Karpas-422 (cell line): ENCODE measurements at regions not wholly inside any gene's neighbourhood (a gene's known extent, or its start where the extent isn't known, plus 50 kb on each side); places are given as distances from the start of the nearest gene placed in this dataset.

ENCODE experiments used
- DNase-seq: peaks from one replicate; pipeline ENCODE4 v3.0.0-alpha.2; 2015
- H2AFZ ChIP-seq: fragments of 200-600 bp; sonication (generic); 2 replicates; pipeline ENCODE4 v1.6.1; 2014; ENCODE audit warnings: antibody characterized with exemption, low read length, mixed read lengths
- H3K27ac ChIP-seq: fragments of 200-600 bp; sonication (generic); 2 replicates; pipeline ENCODE4 v1.5.1; 2014; ENCODE audit warnings: mild to moderate bottlenecking, low read length, moderate library complexity
- H3K27me3 ChIP-seq: fragments of 200-600 bp; sonication (generic); 2 replicates; pipeline ENCODE4 v1.6.1; 2014; ENCODE audit warnings: low read length, mixed read lengths
- H3K36me3 ChIP-seq: fragments of 200-600 bp; sonication (generic); 2 replicates; pipeline ENCODE4 v1.6.1; 2014; ENCODE audit warnings: low read length, mixed read lengths; ENCODE audit not compliant: insufficient read depth
- H3K4me1 ChIP-seq: fragments of 200-600 bp; sonication (generic); 2 replicates; pipeline ENCODE4 v1.6.1; 2014; ENCODE audit warnings: mild to moderate bottlenecking, low read length, mixed read lengths
- H3K4me2 ChIP-seq: fragments of 200-600 bp; sonication (generic); 2 replicates; pipeline ENCODE4 v1.6.1; 2014; ENCODE audit warnings: low read length, low read depth, mild to moderate bottlenecking; ENCODE audit not compliant: poor library complexity, severe bottlenecking
- H3K4me3 ChIP-seq: fragments of 200-600 bp; sonication (generic); 2 replicates; pipeline ENCODE4 v1.5.1; 2014; ENCODE audit warnings: mild to moderate bottlenecking, antibody characterized with exemption, low read length, mixed read lengths
- H3K79me2 ChIP-seq: fragments of 200-600 bp; sonication (generic); 2 replicates; pipeline ENCODE4 v1.6.1; 2014; ENCODE audit warnings: mild to moderate bottlenecking, low read length, mixed read lengths
- H3K9ac ChIP-seq: fragments of 200-600 bp; sonication (generic); 2 replicates; pipeline ENCODE4 v1.6.0; 2014; ENCODE audit warnings: low read length
- H3K9me2 ChIP-seq: fragments of 200-600 bp; sonication (generic), shearing (Covaris generic); replicated peaks from 2 replicates; pipeline ENCODE4 v1.6.0; 2014; ENCODE audit warnings: mild to moderate bottlenecking, low read length, moderate library complexity; ENCODE audit not compliant: insufficient read depth
- H3K9me3 ChIP-seq: fragments of 300-700, 200-600 bp; sonication (generic); 2 replicates; pipeline ENCODE4 v1.6.1; 2014; ENCODE audit warnings: low read length, mixed read lengths
- H4K20me1 ChIP-seq: fragments of 200-600 bp; sonication (generic); 2 replicates; pipeline ENCODE4 v1.6.1; 2014; ENCODE audit warnings: mild to moderate bottlenecking, antibody characterized with exemption, low read length, low read depth; ENCODE audit not compliant: insufficient read depth

DNA sequence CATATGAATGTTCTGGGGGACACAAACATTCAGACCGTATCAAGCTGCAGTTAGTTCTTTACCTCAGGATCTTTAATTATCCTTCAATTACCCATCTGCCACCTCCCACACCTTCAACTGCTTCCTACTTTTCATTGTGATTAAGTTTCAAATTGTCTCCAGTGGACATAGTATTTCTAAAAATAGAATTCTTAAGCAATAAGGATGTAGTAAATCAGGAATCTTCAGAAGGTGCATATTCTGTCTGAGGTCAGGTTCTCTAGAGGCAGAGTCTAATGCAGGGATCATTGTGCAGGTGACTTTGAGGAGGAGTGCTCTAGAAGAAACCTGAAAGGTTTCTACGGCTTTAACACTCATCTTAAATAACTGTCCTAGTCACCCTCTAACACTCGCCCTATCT lies 102.6 kb upstream of the PPP2R5A start:
- no peaks in the 10 kb centered on the region for H4K20me1 ChIP-seq
- no peaks in the 10 kb centered on the region for H3K36me3 ChIP-seq
- H3K27ac ChIP-seq = no peak overlapping the region
- H3K27me3 ChIP-seq = no peaks in the 10 kb centered on the region
- peak; percentile 35 for DNase-seq
- no peaks in the 10 kb centered on the region for H3K9me2 ChIP-seq
- H3K79me2 ChIP-seq = no peaks in the 10 kb centered on the region
- peaks cover 8% of the 10 kb centered on the region for H3K4me1 ChIP-seq
- H2AFZ ChIP-seq = no peak overlapping the region
- no peak overlapping the region for H3K4me2 ChIP-seq
- H3K4me3 ChIP-seq = no peak overlapping the region
- H3K9me3 ChIP-seq = no peaks in the 10 kb centered on the region
- no peak overlapping the region for H3K9ac ChIP-seq

DNA sequence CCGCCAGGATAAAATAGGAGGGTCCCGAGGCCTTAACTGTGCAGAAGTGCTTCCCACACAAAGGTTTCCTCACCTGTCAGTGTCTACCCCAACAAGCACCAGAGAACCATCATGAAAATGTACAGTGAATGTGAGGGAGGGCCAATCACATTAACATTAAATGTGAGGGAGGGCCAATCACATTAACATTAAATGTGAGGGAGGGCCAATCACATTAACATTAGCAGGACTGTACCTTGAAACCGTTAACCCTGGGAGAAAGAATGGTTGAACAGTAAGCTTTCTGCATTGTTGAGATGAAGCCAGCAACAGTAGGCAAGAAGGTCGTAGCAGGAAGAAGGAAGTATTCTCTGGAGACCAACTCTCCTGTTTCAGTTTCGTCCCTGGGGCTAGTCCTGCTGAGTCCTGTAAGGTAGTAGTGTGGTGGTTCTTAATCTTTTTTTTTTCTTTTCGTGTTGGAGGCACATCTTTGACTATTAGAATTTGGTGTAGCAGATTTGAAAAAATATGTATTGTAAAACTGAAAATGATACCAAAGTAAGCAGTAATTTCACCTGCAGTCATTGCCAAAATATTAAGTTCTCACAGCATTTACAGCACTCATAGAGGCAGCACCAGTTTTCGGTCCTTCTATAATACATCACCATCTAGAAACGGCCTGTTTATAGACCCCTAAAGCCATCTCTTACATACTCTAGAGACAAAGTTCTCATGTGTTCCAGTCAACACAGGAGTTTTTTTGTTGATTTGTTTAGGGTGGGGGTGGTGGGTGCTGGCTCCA lies 98.6 kb upstream of the PPP2R5A start:
- Histone ChIP-seq H2AFZ (peak overlapping the region; percentile 52; the same call in 1 of the 2 replicates), H3K27me3 (no peaks in the 10 kb centered on the region), H3K4me1 (peaks cover 8% of the 10 kb centered on the region), H3K4me3 (0 out of 2 replicates have a peak overlapping the region, but pooled peaks have one; percentile 18), H3K36me3 (no peaks in the 10 kb centered on the region), H3K4me2 (peak overlapping the region; percentile 52), H4K20me1 (no peaks in the 10 kb centered on the region), H3K9me2 (no peaks in the 10 kb centered on the region), H3K9ac (no peak overlapping the region), H3K9me3 (no peaks in the 10 kb centered on the region), H3K79me2 (no peaks in the 10 kb centered on the region), H3K27ac (no peak overlapping the region)
- peak; percentile 69 for DNase-seq

GRCh38 chr1:212188599-212189351 lies 96.4 kb upstream of the PPP2R5A start:
- H3K9me2 ChIP-seq = no peaks in the 10 kb centered on the region
- no peak overlapping the region for H3K27ac ChIP-seq
- no peaks in the 10 kb centered on the region for H3K79me2 ChIP-seq
- no peaks in the 10 kb centered on the region for H3K36me3 ChIP-seq
- no peaks in the 10 kb centered on the region for H3K27me3 ChIP-seq
- no peak overlapping the region for H3K9ac ChIP-seq
- H3K4me1 ChIP-seq = peaks cover 8% of the 10 kb centered on the region
- no peaks in the 10 kb centered on the region for H3K9me3 ChIP-seq
- no peak overlapping the region for H3K4me3 ChIP-seq
- no peak overlapping the region for H2AFZ ChIP-seq
- no peak overlapping the region for H3K4me2 ChIP-seq
- DNase-seq = no peak
- H4K20me1 ChIP-seq = no peaks in the 10 kb centered on the region

DNA sequence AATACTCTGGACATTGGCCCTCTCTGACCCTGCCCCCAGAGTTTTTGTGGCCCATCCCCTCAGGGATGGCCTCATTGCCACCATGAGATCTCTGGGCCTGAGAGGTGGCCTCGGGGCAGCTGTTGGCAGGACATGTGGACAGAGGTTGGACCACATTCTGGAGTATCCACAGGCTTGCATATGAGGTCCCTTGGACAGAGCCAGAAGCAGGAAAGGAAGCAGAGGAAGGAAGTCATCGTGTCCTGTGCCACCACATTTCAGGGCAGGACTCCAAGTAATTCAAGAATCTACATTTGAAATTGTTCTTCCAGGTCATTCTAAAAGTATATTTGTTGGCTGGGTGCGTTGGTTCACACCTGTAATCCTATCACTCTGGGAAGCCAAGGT lies 95.9 kb upstream of the PPP2R5A start:
- no peaks in the 10 kb centered on the region for H3K79me2 ChIP-seq
- peaks cover 8% of the 10 kb centered on the region for H3K4me1 ChIP-seq
- DNase-seq = no peak
- H3K9ac ChIP-seq = no peak overlapping the region
- H4K20me1 ChIP-seq = no peaks in the 10 kb centered on the region
- no peak overlapping the region for H3K4me2 ChIP-seq
- no peak overlapping the region for H3K27ac ChIP-seq
- H3K27me3 ChIP-seq = no peaks in the 10 kb centered on the region
- H3K36me3 ChIP-seq = no peaks in the 10 kb centered on the region
- H3K9me2 ChIP-seq = no peaks in the 10 kb centered on the region
- H3K4me3 ChIP-seq = no peak overlapping the region
- H2AFZ ChIP-seq = no peak overlapping the region
- H3K9me3 ChIP-seq = no peaks in the 10 kb centered on the region

DNA sequence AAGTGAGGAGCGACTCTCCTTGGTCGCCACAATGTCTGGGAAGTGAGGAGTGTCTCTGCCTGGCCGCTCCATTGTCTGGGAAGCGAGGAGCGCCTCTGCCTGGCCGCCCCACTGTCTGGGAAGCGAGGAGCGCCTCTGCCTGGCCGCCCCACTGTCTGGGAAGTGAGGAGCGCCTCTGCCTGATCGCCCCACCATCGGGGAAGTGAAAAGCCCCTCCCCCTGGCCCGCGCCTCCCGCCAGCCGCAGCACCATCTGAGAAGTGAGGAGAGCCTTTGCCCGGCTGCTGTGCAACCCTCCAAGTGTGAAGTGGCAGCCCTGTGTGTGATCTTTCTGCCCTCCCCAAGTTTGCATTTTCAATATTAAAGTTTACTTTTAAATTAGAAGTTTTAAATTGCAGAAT lies 95.0 kb upstream of the PPP2R5A start:
- Histone ChIP-seq H3K4me1 (peaks cover 8% of the 10 kb centered on the region), H3K9me3 (no peaks in the 10 kb centered on the region), H3K27me3 (no peaks in the 10 kb centered on the region), H2AFZ (no peak overlapping the region), H3K4me2 (no peak overlapping the region), H3K9ac (no peak overlapping the region), H3K79me2 (no peaks in the 10 kb centered on the region), H3K27ac (no peak overlapping the region), H3K4me3 (no peak overlapping the region), H4K20me1 (no peaks in the 10 kb centered on the region), H3K9me2 (no peaks in the 10 kb centered on the region), H3K36me3 (no peaks in the 10 kb centered on the region)
- no peak for DNase-seq

DNA sequence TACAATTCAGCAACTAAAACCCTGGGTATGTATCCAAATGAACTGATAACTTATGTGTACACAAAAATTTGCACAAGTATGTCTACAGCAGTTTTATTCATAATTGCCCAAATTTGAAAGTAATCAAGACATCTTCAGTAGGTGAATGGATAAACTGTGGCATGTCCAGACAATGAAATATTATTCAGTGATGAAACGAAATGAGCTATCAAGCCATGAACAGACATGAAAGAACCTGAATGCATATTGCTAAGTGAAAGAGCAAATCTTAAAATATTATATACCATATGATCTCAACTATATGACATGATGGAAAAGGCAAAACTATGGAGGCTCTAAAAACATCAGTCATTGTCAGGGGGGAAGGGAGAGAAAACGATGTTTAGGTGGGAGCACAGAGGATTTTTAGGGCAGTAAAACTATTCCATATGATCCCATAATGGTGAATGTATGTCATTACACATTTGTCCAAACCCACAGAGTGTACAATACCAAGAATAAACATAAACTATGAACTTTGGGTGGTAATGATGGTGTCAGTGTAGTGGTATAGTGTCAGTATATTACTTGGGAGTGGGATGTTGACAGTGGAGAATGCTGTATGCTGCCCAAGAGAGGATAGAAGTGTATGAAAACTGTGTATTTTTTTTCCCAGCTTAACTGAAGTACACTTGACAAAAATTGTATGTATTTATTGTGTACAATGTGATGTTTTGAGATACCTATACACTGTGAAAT lies 92.8 kb upstream of the PPP2R5A start:
- Histone ChIP-seq H3K9me2 (no peaks in the 10 kb centered on the region), H3K79me2 (no peaks in the 10 kb centered on the region), H3K9ac (no peak overlapping the region), H3K4me1 (no peaks in the 10 kb centered on the region), H3K36me3 (no peaks in the 10 kb centered on the region), H4K20me1 (no peaks in the 10 kb centered on the region), H3K9me3 (no peaks in the 10 kb centered on the region), H3K27ac (no peak overlapping the region), H3K27me3 (no peaks in the 10 kb centered on the region), H3K4me3 (no peak overlapping the region), H2AFZ (no peak overlapping the region), H3K4me2 (no peak overlapping the region)
- DNase-seq = no peak

GRCh38 chr1:212196355-212196754 lies 88.9 kb upstream of the PPP2R5A start:
- Histone ChIP-seq H3K9ac (no peak overlapping the region), H4K20me1 (no peaks in the 10 kb centered on the region), H3K36me3 (no peaks in the 10 kb centered on the region), H3K4me1 (no peaks in the 10 kb centered on the region), H3K4me3 (no peak overlapping the region), H3K9me3 (no peaks in the 10 kb centered on the region), H3K79me2 (no peaks in the 10 kb centered on the region), H3K4me2 (no peak overlapping the region), H3K27me3 (no peaks in the 10 kb centered on the region), H2AFZ (no peak overlapping the region), H3K9me2 (no peaks in the 10 kb centered on the region), H3K27ac (no peak overlapping the region)
- no peak for DNase-seq

- Histone ChIP-seq H3K9ac (no peak overlapping the region), H3K4me3 (no peak overlapping the region), H3K79me2 (no peaks in the 10 kb centered on the region), H3K27me3 (no peaks in the 10 kb centered on the region), H3K4me2 (no peak overlapping the region), H4K20me1 (no peaks in the 10 kb centered on the region), H3K36me3 (no peaks in the 10 kb centered on the region), H3K9me3 (no peaks in the 10 kb centered on the region), H2AFZ (no peak overlapping the region), H3K27ac (no peak overlapping the region), H3K9me2 (no peaks in the 10 kb centered on the region), H3K4me1 (no peaks in the 10 kb centered on the region)
- DNase-seq = no peak
These were observed 83.7 kb upstream of the PPP2R5A start for GRCh38 chr1:212201461-212201860.
